Fibroblast of skin of right biceps (primary cell): ENCODE measurements at regions not wholly inside any gene's neighbourhood (a gene's known extent, or its start where the extent isn't known, plus 50 kb on each side); places are given as distances from the start of the nearest gene placed in this dataset.
"Not testable (repeated sequence)": the region's sequence is repeated elsewhere in the genome, so short reads cannot be mapped to it uniquely, and the experiment has no call there.

Experiments used
- DNase-seq: peaks from one replicate; pipeline ENCODE4 v3.0.0-alpha.2; 2013

DNA sequence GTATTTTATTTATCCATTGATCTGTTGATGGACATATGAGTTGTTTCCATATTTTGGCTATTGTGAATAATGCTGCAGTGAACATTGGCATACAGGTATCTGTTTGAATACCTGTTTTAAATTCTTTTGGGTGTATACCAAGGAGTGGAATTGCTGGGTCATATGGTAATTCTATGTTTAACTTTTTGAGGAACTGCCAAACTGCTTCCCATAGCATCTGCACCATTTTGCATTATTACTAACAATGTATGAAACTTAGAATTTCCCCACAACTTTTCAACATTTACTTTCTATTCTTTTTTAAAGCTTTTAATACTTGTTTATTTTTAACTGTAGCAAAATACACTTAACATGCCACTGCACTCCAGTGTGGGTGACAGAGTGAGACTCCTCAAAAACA is 57.0 kb upstream of the MSN start:
- DNase-seq: no peak

DNA sequence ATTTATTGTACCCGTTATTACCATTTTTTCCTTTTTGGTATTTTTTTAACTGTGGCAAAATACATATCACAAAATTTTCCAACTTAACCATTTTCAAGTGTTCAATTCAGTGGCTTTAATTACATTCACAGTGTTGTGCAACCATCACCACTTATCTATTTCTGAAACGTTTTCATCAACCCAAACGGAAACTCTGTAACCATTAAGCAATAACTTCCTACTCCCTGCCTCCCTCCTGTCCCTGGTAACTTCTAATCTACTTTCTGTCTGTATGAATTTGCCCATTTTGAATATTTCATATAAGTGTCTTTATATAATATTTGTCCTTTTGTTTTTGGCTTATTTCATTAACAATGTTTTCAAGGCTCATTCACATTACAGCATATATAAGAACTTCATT is 57.4 kb upstream of the MSN start:
- DNase-seq: no peak

DNA sequence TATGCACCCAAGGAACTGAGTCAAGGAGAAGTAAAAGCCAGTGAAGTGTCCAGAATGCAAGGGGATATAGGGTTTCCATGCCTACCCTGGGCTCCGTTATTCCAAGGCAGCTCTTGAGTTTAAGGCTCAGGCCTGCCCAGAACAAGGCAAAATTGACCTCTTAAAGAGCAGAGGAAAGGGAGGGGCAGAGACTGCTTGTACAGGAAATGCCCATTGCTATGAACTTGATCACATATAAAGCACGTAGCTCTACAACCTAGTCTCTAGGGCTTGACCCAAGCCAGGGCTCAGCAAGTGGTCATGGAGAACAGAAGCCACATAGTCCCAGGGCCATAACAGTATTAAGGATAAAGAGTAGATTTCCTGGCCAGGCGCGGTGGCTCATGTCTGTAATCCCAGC is 58.2 kb upstream of the MSN start:
- DNase-seq: no peak

DNA sequence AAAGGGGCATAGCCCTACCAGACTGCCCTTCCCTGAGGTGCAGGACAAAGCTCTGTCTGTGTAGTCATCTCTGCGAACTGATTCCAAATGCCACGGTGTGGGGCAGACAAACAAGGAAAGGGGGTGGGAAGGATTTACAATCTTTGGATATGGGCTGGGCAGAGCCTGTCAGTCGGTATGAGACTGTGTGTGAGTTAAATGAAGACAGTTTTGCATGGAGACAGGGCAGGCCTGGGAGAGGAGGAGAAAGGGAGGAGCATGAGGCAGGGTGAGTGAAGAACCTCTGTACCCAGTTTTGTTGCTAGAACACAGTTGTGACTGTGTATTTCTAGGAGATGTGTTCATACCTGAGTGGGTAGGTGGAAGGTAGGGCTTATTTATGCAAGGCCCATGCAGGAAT is 59.4 kb upstream of the MSN start:
- no peak for DNase-seq

DNA sequence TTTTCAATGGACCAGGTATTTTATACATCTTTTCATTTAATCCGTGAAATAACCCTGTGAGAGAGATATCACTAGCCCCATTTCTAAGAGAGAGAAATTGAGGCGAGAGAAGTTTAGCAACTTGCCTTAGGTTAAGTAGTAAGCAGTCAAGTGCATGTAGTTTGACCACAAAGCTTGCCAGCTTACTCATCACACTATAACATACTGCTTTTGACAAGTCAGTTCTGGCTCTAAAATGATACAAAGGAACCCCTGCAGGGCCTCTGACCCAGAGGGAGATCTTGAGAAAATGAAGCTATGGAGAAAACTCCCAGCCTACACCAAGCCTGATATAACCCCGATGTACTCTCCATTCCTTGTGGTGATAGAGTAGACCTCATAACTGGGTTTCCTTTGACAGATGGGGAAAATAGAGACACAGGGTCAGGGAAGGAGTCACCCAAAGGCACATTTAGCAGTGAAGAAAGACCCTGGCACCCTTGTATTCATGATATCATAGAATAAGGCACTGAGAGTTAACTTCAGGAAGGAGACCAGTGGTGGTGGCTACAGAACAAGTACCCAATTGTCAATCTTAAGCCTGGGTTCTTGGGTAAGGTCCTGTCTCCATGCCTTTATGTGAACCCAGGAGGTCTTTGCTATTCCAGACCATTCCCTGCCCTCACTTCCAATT is 60.2 kb upstream of the MSN start:
- DNase-seq: peak; percentile 40

DNA sequence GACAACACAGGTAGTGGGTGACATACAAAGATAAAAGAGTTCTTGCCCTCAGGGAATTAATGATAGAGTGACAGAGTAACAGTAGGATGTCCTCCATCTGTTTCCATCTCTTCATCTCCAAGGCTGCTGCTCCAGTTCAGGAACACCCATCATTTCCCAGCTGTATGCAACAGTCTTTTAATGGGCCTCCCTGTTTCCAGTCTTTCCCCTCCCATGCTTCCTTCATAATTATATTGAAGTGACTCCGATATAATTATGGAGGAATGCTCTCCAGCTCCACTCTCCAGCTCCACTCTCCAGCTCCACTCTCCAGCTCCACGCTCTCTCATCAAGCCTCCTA is 65.3 kb upstream of the MSN start:
- no peak for DNase-seq

DNA sequence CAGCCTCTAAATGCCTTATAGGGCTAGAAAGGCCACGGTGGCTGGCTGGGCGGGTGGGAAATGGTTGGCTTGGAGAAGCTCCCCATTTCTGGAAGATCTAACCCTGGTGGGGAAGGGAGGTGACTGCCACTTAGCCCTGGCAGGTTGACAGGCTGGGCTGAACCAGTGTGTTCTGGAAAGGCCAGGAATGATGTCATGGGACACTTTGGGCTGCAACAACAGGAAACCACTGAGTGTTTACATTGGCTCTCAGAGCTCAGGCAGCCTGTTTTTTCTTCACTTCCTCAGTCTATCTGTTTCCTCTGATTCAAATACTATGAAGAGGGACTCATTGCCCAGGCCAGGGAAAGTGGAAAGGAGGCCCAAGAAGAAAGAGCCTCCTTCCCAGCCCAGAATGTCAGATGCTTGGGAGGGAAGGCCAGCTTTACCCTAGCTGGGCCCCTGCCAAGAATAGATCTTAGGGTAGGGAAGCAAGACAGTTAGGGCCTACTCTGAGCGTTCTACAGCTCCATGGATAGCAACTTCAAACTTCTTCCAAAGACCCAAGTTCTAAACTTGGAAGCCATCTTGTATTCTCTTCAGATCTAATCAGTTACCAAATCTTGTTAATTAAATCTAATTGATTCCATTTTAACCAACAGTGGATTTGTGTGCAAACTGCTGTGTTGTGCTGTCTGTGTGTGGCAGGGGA is 65.8 kb upstream of the MSN start:
- DNase-seq: peak; percentile 86

DNA sequence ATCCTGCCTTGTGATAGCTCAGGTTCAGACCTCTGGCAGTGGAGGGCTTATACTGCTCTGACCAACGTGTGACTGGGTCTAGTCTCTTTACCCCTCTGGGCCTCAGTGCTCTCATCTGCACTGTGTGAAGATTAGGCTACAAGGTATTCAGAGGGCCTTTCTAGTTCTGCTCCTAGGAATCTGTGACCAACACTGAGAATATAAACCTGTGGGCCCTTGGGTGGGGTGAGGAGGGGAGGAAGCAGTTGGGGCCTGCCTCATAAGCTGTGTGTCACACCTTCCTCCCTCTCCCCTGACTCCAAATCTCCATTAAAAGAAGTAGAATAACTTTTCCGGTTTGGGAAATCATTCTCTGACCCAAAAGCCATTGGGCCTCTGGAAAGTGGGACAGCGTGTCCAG is 66.3 kb upstream of the MSN start:
- no peak for DNase-seq

DNA sequence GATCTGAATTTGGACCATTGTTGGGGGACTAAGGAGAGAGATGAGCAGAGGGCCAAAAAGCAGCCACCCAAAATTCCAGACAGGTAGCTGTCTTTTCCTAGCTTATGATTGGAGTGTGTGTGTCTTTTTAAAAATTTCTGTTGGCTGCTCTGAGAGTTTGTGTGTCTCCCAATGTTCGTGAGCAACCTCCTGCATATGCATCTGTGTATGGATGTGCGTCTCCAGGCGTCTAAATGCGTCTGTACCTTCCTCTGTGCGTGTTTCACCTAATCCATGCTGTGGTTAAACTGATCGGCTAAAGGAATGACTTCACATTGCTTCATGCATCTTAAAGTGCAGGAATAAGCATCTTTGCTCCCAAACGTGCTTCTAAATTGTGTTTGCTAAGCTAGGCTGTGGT is 65.5 kb upstream of the LAS1L start:
- DNase-seq: no peak

DNA sequence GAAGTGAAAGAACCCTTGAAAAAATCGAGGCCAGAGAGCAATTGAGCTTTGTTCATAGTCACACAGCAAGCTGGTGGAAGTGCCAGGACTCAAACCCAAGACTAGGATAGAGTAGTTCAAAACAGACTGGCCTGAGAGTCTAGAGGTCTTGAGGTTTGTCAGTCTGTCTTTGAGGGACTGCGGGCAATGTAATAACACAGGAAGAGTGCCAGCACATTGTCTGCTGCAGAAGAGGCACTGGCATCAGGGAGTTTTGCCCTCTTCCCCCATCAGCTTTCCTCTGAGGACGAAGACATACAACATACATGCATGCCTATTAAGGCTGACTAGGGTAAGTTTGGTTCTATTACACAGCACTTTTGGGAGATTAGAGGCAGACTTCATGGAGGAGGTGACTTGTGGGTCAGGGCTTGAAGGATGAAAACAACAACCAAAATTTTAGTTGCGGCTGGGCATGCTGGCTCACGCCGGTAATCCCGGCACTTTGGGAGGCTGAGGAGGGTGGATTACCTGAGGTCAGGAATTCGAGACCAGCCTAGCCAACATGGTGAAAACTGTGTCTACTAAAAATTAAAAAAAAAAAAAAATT is 64.1 kb upstream of the LAS1L start:
- DNase-seq: no peak

DNA sequence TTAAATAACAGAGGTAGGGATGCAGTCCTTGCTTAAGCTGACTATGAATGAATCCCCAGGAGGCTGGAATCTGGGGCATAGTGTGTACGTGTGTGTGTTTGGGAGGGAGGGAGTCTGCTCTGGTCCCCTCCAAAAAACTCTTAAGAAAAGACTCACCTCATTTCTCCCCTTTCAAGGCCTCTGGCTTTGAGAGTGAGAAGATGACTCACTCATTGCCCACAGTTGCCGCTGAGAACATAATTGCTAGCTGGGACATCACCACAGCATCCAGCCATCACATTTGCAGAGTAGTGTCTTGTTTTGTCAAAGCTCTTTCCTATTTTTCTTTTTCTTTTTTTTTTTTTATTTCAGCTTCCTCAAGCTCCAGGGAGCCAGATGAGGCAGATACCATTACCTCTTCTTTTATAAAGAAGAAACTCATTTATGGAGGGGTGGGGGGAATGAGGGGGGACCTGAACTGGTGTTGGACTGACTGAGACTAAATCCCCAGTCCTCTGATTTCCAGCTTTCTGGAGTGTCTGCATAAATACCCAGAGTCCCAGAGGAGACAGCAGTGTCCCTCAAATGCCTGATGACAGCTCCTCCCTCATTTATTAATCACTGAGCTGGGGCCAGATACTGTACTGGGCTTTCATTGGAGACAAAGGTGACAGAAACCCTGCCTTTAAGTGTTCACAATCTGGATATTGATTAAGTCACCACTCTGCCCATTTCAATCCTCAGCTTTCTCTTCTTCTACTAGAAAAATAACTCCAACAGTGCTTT is 61.9 kb upstream of the LAS1L start:
- peak; percentile 73 for DNase-seq

DNA sequence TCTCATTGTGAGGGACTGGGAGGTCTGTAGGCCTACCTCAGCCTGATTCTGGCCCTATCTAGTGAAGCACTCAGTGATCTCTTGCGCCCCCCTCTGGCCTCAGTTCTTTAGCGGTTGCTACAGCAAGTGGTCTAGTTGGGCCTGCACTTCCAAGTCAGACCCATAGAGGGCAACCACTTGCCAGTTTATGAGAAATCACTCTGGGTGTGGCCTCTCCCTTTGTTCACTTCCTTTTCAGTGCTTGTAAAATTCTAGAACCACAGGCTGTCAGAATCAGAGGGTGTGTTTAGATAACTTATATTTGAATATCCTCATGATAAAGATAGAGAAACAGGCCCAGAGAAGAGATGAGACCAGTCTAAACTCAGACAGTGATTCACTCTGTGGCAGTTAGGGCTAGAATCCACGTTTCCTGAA is 60.9 kb upstream of the LAS1L start:
- peak; percentile 90 for DNase-seq

DNA sequence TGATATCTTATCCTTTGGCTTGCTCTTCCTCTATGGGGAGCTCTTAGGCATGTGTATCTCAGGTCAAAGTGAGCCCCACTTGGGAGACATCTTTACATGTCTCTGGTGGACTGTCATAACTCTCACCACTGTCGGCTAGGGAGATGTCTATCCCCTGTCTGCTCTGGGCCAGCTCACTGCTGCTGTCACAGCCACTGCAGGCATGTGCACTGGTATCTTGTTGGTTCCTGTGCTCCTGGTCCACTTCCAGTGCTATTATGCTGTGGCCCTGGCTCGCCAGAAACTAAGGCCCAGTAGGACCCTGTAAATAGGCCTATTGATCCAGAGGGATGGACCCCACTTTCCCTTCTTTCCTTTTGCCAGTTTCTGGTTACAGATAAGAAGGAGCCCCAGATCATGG is 56.6 kb upstream of the LAS1L start:
- no peak for DNase-seq

DNA sequence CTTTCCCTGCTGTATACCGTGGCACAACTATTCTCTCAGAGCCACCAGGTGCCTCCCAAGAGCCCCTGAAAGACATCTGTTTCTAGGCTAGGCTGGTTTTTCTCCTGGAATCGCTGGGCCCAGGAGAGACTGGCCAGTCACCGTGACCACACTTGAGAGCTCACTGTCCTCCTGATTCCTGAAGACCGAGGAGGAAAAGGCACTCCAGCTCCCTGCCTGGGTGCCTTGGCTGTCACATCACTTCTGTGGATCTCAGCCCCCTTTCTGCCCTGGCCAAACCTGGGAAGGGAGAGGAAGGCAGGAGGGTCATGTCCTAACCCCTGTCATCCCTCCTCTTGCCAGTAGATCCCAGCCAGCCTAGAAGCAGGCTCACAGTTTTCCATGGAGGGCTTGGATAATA is 54.7 kb upstream of the LAS1L start:
- DNase-seq: no peak

DNA sequence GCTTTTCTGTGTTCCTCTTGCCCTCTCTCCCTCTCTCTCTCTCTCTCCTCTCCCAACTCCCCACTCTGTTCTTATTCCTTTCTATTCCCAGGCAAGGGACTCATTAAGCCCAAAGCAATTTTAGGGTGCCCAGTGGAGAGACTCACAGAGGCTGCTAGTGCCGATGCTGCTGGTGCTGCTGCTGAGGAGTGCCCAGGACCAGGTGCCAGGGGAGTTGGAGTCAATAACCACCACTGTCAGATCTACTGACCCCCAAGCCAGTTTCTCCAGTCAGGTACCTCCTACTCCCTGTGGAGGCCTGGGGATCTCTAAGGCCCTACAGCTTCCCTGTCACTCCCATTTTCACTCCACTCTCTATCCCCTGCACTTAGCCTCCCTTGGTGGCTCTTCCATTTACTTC is 54.2 kb upstream of the LAS1L start:
- no peak for DNase-seq

DNA sequence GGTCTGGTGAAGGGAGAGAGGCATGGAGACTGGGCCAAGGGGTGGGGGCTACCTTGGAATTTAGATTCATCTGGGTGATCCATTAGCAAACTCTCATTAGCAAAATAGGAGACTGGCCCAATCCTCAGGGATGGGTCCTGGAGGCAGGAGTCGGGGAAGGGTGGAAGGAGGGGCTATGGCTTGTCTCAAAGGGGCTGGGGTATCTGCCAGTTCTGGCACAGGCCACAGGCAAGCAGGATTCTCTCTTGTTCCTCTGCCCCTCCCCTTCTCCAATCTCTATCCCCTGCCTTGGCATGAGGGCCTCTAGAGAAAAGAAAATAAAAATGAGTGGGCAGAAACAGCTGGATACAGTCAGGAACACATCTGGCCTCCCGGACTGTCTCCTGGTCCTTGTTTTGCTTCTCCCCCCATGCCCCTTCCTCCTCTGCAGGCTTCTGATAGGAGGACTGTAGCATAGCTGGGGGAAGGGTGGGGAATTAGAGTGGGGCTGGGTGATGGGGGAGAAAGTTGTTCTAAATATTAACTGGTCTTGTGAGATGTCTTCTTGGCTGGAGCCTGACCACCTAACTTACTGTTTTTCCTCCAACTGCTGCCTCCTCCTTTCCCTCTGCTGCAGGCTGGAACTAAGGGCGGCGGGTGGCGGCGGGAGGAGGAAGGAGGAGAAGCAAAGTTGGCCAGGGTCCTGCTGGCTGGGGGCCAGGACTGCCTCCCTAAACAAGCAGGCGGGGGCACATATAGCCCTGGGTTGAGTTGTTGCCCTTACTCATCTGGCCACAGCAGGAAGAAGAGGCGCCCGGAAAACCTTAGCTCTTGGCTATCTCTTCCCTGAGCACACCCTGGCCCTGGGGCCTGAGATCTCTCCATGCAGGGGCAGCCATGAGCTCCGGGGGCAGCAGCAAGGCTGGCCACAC is 53.3 kb upstream of the LAS1L start:
- peak; percentile 58 for DNase-seq

DNA sequence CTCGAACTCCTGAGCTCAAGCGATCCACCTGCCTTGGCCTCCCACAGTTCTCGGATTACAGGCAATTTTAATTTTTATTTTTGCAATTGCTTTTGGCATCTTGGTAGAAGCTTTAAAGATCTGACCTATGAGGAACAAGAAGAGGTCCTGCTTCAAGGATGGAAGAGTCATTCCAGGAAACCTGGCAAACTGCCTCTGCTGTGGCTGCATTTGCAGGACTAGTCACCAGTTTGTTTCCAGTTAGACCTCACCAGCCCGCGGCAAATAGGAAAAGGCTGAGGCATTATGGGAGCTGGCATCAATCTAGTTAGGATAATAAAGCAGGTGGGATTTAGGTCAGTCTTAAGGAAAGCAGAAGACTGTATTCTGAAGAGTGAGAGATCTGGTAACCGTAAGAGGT is 51.9 kb upstream of the LAS1L start:
- peak; percentile 18 for DNase-seq

DNA sequence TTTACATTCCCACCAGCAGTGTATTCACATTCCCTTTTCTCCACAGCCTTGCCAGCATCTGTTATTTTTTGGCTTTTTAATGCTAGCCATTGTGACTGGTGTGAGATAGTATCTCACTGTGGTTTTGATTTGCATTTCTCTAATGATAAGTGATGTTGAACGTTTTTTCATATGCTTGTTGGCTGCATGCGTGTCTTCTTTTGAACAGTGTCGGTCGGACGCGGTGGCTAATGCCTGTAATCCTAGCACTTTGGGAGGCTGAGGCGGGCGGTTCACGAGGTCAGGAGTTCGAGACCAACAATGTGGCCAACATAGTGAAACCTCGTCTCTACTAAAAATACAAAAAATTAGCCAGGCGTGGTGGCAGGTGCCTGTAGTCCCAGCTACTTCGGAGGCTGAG is 50.6 kb upstream of the LAS1L start:
- DNase-seq: not testable (repeated sequence)
